ENCODE measurements at regions not wholly inside any gene's neighbourhood (a gene's known extent, or its start where the extent isn't known, plus 50 kb on each side); places are given as distances from the start of the nearest gene placed in this dataset.

- ATAC-seq (replicated peaks in 6 of 8): peak in 6 of 8 experiments; percentile 60 to 95 (median 74)
- H3K4me3 ChIP-seq: no peak overlapping the region
- H3K27ac ChIP-seq: no peak overlapping the region
- peaks cover 0 to 8% of the 10 kb centered on the region in 2 donors for H3K4me1 ChIP-seq (replicated peaks in 1 of 2)
- 0 to 42% (median 8%) methylated on average over 4 to 8 of the region's 10 CpGs; no CpG with 5 or more reads in 2 of the 10 experiments for WGBS, 10 experiments
- in situ Hi-C loops (cut with MboI; ENCODE audit: low pct_unique_long_range_greater_than_20kb in 2 of 9, low sequenced_read_pairs in 9 of 9, unreplicated experiment in 9 of 9): no loop called here
Observed at GRCh38 chr12:127548123-127548553, 718.8 kb upstream of the TMEM132C start.

GRCh38 chr12:127550271-127550670 lies 716.7 kb upstream of the TMEM132C start:
- WGBS, 10 experiments: 21 to 95% (median 59%) methylated on average over 1 to 7 of the region's 8 CpGs; no CpG with 5 or more reads in 2 of the 10 experiments
- in situ Hi-C loops (cut with MboI; ENCODE audit: low pct_unique_long_range_greater_than_20kb in 2 of 9, low sequenced_read_pairs in 9 of 9, unreplicated experiment in 9 of 9): no loop called here
- peak in 1 of 8 experiments; percentile 23 for ATAC-seq (replicated peaks in 6 of 8)
- Histone ChIP-seq H3K27ac (no peak overlapping the region), H3K4me1 (replicated peaks in 1 of 2) (peaks cover 0 to 8% of the 10 kb centered on the region in 2 donors), H3K4me3 (no peak overlapping the region)

GRCh38 chr12:127552838-127553237 lies 714.1 kb upstream of the TMEM132C start:
- Histone ChIP-seq H3K4me1 (replicated peaks in 1 of 2) (peaks cover 0 to 5% of the 10 kb centered on the region in 2 donors), H3K27ac (no peak overlapping the region), H3K4me3 (no peak overlapping the region)
- 0 to 86% (median 53%) methylated on average over 1 of the region's 1 CpG; no CpG with 5 or more reads in 2 of the 10 experiments for WGBS, 10 experiments
- in situ Hi-C loops (cut with MboI; ENCODE audit: low pct_unique_long_range_greater_than_20kb in 2 of 9, low sequenced_read_pairs in 9 of 9, unreplicated experiment in 9 of 9): no loop called here
- ATAC-seq (replicated peaks in 6 of 8): no peak

- no peak overlapping the region for H3K4me3 ChIP-seq
- ATAC-seq (replicated peaks in 6 of 8): no peak
- no peaks in the 10 kb centered on the region for H3K4me1 ChIP-seq (replicated peaks in 1 of 2)
- no peak overlapping the region for H3K27ac ChIP-seq
- in situ Hi-C loops (cut with MboI; ENCODE audit: low pct_unique_long_range_greater_than_20kb in 2 of 9, low sequenced_read_pairs in 9 of 9, unreplicated experiment in 9 of 9): no loop called here
- 27 to 94% (median 58%) methylated on average over 1 to 4 of the region's 4 CpGs; no CpG with 5 or more reads in 2 of the 10 experiments for WGBS, 10 experiments
Observed at GRCh38 chr12:127555071-127555470, 711.9 kb upstream of the TMEM132C start.

GRCh38 chr12:127556231-127556886 lies 710.6 kb upstream of the TMEM132C start:
- no peak for ATAC-seq (replicated peaks in 6 of 8)
- Histone ChIP-seq H3K27ac (no peak overlapping the region), H3K4me3 (no peak overlapping the region), H3K4me1 (replicated peaks in 1 of 2) (no peaks in the 10 kb centered on the region)
- in situ Hi-C loops (cut with MboI; ENCODE audit: low pct_unique_long_range_greater_than_20kb in 2 of 9, low sequenced_read_pairs in 9 of 9, unreplicated experiment in 9 of 9): no loop called here

GRCh38 chr12:127558361-127558760 lies 708.6 kb upstream of the TMEM132C start:
- in situ Hi-C loops (cut with MboI; ENCODE audit: low pct_unique_long_range_greater_than_20kb in 2 of 9, low sequenced_read_pairs in 9 of 9, unreplicated experiment in 9 of 9): no loop called here
- Histone ChIP-seq H3K4me1 (replicated peaks in 1 of 2) (no peaks in the 10 kb centered on the region), H3K27ac (no peak overlapping the region), H3K4me3 (no peak overlapping the region)
- no peak for ATAC-seq (replicated peaks in 6 of 8)
- WGBS, 10 experiments: 20 to 83% (median 66%) methylated on average over 1 to 3 of the region's 3 CpGs; no CpG with 5 or more reads in 4 of the 10 experiments

GRCh38 chr12:127559349-127560040 lies 707.5 kb upstream of the TMEM132C start:
- in situ Hi-C loops (cut with MboI; ENCODE audit: low pct_unique_long_range_greater_than_20kb in 2 of 9, low sequenced_read_pairs in 9 of 9, unreplicated experiment in 9 of 9): no loop called here
- Histone ChIP-seq H3K4me3 (no peak overlapping the region), H3K27ac (no peak overlapping the region), H3K4me1 (replicated peaks in 1 of 2) (no peaks in the 10 kb centered on the region)
- ATAC-seq (replicated peaks in 6 of 8): peak in 6 of 8 experiments; percentile 58 to 83 (median 70)
- WGBS, 10 experiments: 0 to 100% (median 55%) methylated on average over 1 to 11 of the region's 12 CpGs

GRCh38 chr12:127560041-127560478 lies 706.9 kb upstream of the TMEM132C start:
- ATAC-seq (replicated peaks in 6 of 8): no peak
- 74 to 100% (median 94%) methylated on average over 1 to 4 of the region's 4 CpGs; no CpG with 5 or more reads in 2 of the 10 experiments for WGBS, 10 experiments
- Histone ChIP-seq H3K27ac (no peak overlapping the region), H3K4me3 (no peak overlapping the region), H3K4me1 (replicated peaks in 1 of 2) (no peaks in the 10 kb centered on the region)
- in situ Hi-C loops (cut with MboI; ENCODE audit: low pct_unique_long_range_greater_than_20kb in 2 of 9, low sequenced_read_pairs in 9 of 9, unreplicated experiment in 9 of 9): no loop called here

GRCh38 chr12:127562816-127563215 lies 704.2 kb upstream of the TMEM132C start:
- WGBS, 10 experiments: 71 to 100% (median 88%) methylated on average over 1 to 2 of the region's 2 CpGs; no CpG with 5 or more reads in 3 of the 10 experiments
- ATAC-seq (replicated peaks in 6 of 8): no peak
- no peak overlapping the region for H3K27ac ChIP-seq
- in situ Hi-C loops (cut with MboI; ENCODE audit: low pct_unique_long_range_greater_than_20kb in 2 of 9, low sequenced_read_pairs in 9 of 9, unreplicated experiment in 9 of 9): no loop called here
- H3K4me1 ChIP-seq (replicated peaks in 1 of 2): no peaks in the 10 kb centered on the region
- H3K4me3 ChIP-seq: no peak overlapping the region

- in situ Hi-C loops (cut with MboI; ENCODE audit: low pct_unique_long_range_greater_than_20kb in 2 of 9, low sequenced_read_pairs in 9 of 9, unreplicated experiment in 9 of 9): no loop called here
- Histone ChIP-seq H3K27ac (no peak overlapping the region), H3K4me3 (no peak overlapping the region), H3K4me1 (replicated peaks in 1 of 2) (no peaks in the 10 kb centered on the region)
- WGBS, 10 experiments: 67 to 88% (median 72%) methylated on average over 1 to 4 of the region's 4 CpGs; no CpG with 5 or more reads in 7 of the 10 experiments
- no peak for ATAC-seq (replicated peaks in 6 of 8)
Observed at GRCh38 chr12:127565241-127565640, 701.7 kb upstream of the TMEM132C start.

- Histone ChIP-seq H3K27ac (no peak overlapping the region), H3K4me1 (replicated peaks in 1 of 2) (no peaks in the 10 kb centered on the region), H3K4me3 (no peak overlapping the region)
- in situ Hi-C loops (cut with MboI; ENCODE audit: low pct_unique_long_range_greater_than_20kb in 2 of 9, low sequenced_read_pairs in 9 of 9, unreplicated experiment in 9 of 9): no loop called here
- ATAC-seq (replicated peaks in 6 of 8): no peak
- 12 to 83% (median 39%) methylated on average over 1 to 2 of the region's 2 CpGs; no CpG with 5 or more reads in 4 of the 10 experiments for WGBS, 10 experiments
Observed at GRCh38 chr12:127567531-127567930, 699.4 kb upstream of the TMEM132C start.

GRCh38 chr12:127570387-127570786 lies 696.6 kb upstream of the TMEM132C start:
- no peak overlapping the region for H3K27ac ChIP-seq
- in situ Hi-C loops (cut with MboI; ENCODE audit: low pct_unique_long_range_greater_than_20kb in 2 of 9, low sequenced_read_pairs in 9 of 9, unreplicated experiment in 9 of 9): no loop called here
- no peaks in the 10 kb centered on the region for H3K4me1 ChIP-seq (replicated peaks in 1 of 2)
- ATAC-seq (replicated peaks in 6 of 8): no peak
- H3K4me3 ChIP-seq: no peak overlapping the region

- WGBS, 10 experiments: 29 to 88% (median 60%) methylated on average over 1 to 9 of the region's 10 CpGs; no CpG with 5 or more reads in 1 of the 10 experiments
- no peaks in the 10 kb centered on the region for H3K4me1 ChIP-seq (replicated peaks in 1 of 2)
- in situ Hi-C loops (cut with MboI; ENCODE audit: low pct_unique_long_range_greater_than_20kb in 2 of 9, low sequenced_read_pairs in 9 of 9, unreplicated experiment in 9 of 9): no loop called here
- no peak overlapping the region for H3K27ac ChIP-seq
- H3K4me3 ChIP-seq: no peak overlapping the region
- peak in 1 of 8 experiments; percentile 61 for ATAC-seq (replicated peaks in 6 of 8)
Observed at GRCh38 chr12:127570793-127571360, 696.1 kb upstream of the TMEM132C start.

Data from motor neuron (in vitro differentiated cells).